Activated CD8-positive, alpha-beta memory T cell treated with anti-CD3 and anti-CD28 coated beads, Interleukin-2, amount 50 U/mL, for 24 hours (primary cell): ENCODE measurements at regions not wholly inside any gene's neighbourhood (a gene's known extent, or its start where the extent isn't known, plus 50 kb on each side); places are given as distances from the start of the nearest gene placed in this dataset.

Source experiments
- DNase-seq: peaks from one replicate; pipeline ENCODE4 v3.0.0-alpha.2; 2020; ENCODE audit errors: extremely low read depth

- DNase-seq = no peak
Measured at GRCh38 chr4:18878561-18878960, 857.0 kb upstream of the LCORL start.

- DNase-seq = no peak
Measured at GRCh38 chr4:18869166-18869565, 847.6 kb upstream of the LCORL start.

- no peak for DNase-seq
Measured at GRCh38 chr4:18860836-18861530, 839.4 kb upstream of the LCORL start.

GRCh38 chr4:18859468-18859867, 837.9 kb upstream of the LCORL start:
- DNase-seq = no peak

GRCh38 chr4:18858229-18858922, 836.8 kb upstream of the LCORL start:
- no peak for DNase-seq

- no peak for DNase-seq
Measured at GRCh38 chr4:18850867-18851266, 829.3 kb upstream of the LCORL start.

- no peak for DNase-seq
Measured at GRCh38 chr4:18847249-18847890, 825.8 kb upstream of the LCORL start.

GRCh38 chr4:18846313-18846712, 824.8 kb upstream of the LCORL start:
- DNase-seq = no peak

- no peak for DNase-seq
Measured at GRCh38 chr4:18844726-18845125, 823.2 kb upstream of the LCORL start.

GRCh38 chr4:18842431-18842830, 820.9 kb upstream of the LCORL start:
- no peak for DNase-seq

GRCh38 chr4:18840481-18840880, 818.9 kb upstream of the LCORL start:
- DNase-seq = no peak

- no peak for DNase-seq
Measured at GRCh38 chr4:18816228-18816895, 794.8 kb upstream of the LCORL start.

GRCh38 chr4:18815779-18816173, 794.2 kb upstream of the LCORL start:
- DNase-seq = no peak

- no peak for DNase-seq
Measured at GRCh38 chr4:18815081-18815778, 793.7 kb upstream of the LCORL start.

- DNase-seq = no peak
Measured at GRCh38 chr4:18813771-18814170, 792.2 kb upstream of the LCORL start.

GRCh38 chr4:18813055-18813454, 791.5 kb upstream of the LCORL start:
- no peak for DNase-seq

- DNase-seq = no peak
Measured at GRCh38 chr4:18803781-18804180, 782.2 kb upstream of the LCORL start.

- no peak for DNase-seq
Measured at GRCh38 chr4:18798123-18798522, 776.6 kb upstream of the LCORL start.

GRCh38 chr4:18795794-18796193, 774.2 kb upstream of the LCORL start:
- DNase-seq = no peak

- no peak for DNase-seq
Measured at GRCh38 chr4:18777190-18777930, 755.8 kb upstream of the LCORL start.

GRCh38 chr4:18767921-18768320, 746.4 kb upstream of the LCORL start:
- no peak for DNase-seq
